ENCODE measurements at regions not wholly inside any gene's neighbourhood (a gene's known extent, or its start where the extent isn't known, plus 50 kb on each side); places are given as distances from the start of the nearest gene placed in this dataset.
A peak's percentile ranks its signal among the peaks of the same experiment; 100 is the strongest.

- intact Hi-C loops (cut with DNase I): no loop called here
- Histone ChIP-seq H3K27ac (no peak overlapping the region), H3K9me3 (no peaks in the 10 kb centered on the region), H3K4me3 (replicated peaks in 1 of 3) (no peak overlapping the region), H3K4me1 (no peaks in the 10 kb centered on the region), H3K36me3 (no peaks in the 10 kb centered on the region), H3K27me3 (no peaks in the 10 kb centered on the region)
- WGBS, 2 donors: 88 to 98% methylated on average over 3 of the region's 3 CpGs
- TF ChIP-seq CTCF (IDR thresholded peaks at IDR 0.05) (no peak), POLR2A (IDR thresholded peaks at IDR 0.05) (no peak)
- DNase-seq: no peak
These were observed 515.7 kb downstream of the PSAT1 start for GRCh38 chr9:78812665-78813064.

GRCh38 chr9:78813602-78814180 is 516.8 kb downstream of the PSAT1 start:
- no peak for TF ChIP-seq POLR2A (IDR thresholded peaks at IDR 0.05)
- TF ChIP-seq CTCF (IDR thresholded peaks at IDR 0.05): no peak
- H3K27ac ChIP-seq: no peak overlapping the region
- H3K36me3 ChIP-seq: no peaks in the 10 kb centered on the region
- intact Hi-C loops (cut with DNase I): no loop called here
- H3K9me3 ChIP-seq: no peaks in the 10 kb centered on the region
- DNase-seq: no peak
- no peaks in the 10 kb centered on the region for H3K4me1 ChIP-seq
- H3K27me3 ChIP-seq: no peaks in the 10 kb centered on the region
- no peak overlapping the region for H3K4me3 ChIP-seq (replicated peaks in 1 of 3)
- WGBS, 2 donors: 82 to 83% methylated on average over 15 of the region's 15 CpGs

- TF ChIP-seq POLR2A (IDR thresholded peaks at IDR 0.05) (no peak), CTCF (IDR thresholded peaks at IDR 0.05) (peak in 5 of 6 experiments; percentile 8 to 66 (median 44))
- WGBS, 2 donors: 45 to 55% methylated on average over 9 of the region's 9 CpGs
- no peaks in the 10 kb centered on the region for H3K27me3 ChIP-seq
- H3K27ac ChIP-seq: no peak overlapping the region
- DNase-seq: no peak
- intact Hi-C loops (cut with DNase I): no loop called here
- H3K4me1 ChIP-seq: no peaks in the 10 kb centered on the region
- no peaks in the 10 kb centered on the region for H3K36me3 ChIP-seq
- no peak overlapping the region for H3K4me3 ChIP-seq (replicated peaks in 1 of 3)
- no peaks in the 10 kb centered on the region for H3K9me3 ChIP-seq
These were observed 524.3 kb downstream of the PSAT1 start for GRCh38 chr9:78821126-78821822.

GRCh38 chr9:78826527-78826926 is 529.6 kb downstream of the PSAT1 start:
- no peaks in the 10 kb centered on the region for H3K4me1 ChIP-seq
- WGBS, 2 donors: 85 to 87% methylated on average over 3 of the region's 3 CpGs

More at GRCh38 chr9:78826527-78826926, 529.6 kb downstream of the PSAT1 start:
- Histone ChIP-seq H3K36me3 (no peaks in the 10 kb centered on the region), H3K27me3 (no peaks in the 10 kb centered on the region), H3K27ac (no peak overlapping the region), H3K4me3 (replicated peaks in 1 of 3) (no peak overlapping the region), H3K9me3 (no peaks in the 10 kb centered on the region)
- intact Hi-C loops (cut with DNase I): no loop called here
- TF ChIP-seq CTCF (IDR thresholded peaks at IDR 0.05): no peak
- no peak for TF ChIP-seq POLR2A (IDR thresholded peaks at IDR 0.05)
- DNase-seq: no peak

Measured in thyroid gland (tissue), 4 donors.